HS-5 (cell line): ENCODE measurements at regions not wholly inside any gene's neighbourhood (a gene's known extent, or its start where the extent isn't known, plus 50 kb on each side); places are given as distances from the start of the nearest gene placed in this dataset.

Source experiments
- DNase-seq: peaks from one replicate; pipeline ENCODE4 v3.0.0-alpha.2; 2012; ENCODE audit warnings: low read depth

DNA sequence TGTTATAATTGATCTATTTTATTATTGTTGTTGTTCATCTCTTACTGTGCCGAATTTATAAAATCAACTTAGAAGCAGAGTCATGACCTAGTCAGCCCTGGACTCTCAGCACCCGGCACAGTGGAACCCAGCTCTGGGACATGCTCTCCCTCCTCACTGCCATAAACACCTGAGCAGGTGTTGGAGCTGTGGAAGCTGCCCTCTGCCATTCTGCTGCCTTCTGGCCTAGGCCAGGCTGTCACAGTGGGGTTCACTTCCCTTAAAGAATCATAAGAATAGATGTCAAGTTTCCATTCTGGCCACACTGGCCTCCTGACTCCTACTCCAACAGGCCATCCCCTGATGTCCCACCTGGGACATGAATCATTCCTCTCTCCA, 192.2 kb downstream of the ZFP36L2 start:
- no peak for DNase-seq

DNA sequence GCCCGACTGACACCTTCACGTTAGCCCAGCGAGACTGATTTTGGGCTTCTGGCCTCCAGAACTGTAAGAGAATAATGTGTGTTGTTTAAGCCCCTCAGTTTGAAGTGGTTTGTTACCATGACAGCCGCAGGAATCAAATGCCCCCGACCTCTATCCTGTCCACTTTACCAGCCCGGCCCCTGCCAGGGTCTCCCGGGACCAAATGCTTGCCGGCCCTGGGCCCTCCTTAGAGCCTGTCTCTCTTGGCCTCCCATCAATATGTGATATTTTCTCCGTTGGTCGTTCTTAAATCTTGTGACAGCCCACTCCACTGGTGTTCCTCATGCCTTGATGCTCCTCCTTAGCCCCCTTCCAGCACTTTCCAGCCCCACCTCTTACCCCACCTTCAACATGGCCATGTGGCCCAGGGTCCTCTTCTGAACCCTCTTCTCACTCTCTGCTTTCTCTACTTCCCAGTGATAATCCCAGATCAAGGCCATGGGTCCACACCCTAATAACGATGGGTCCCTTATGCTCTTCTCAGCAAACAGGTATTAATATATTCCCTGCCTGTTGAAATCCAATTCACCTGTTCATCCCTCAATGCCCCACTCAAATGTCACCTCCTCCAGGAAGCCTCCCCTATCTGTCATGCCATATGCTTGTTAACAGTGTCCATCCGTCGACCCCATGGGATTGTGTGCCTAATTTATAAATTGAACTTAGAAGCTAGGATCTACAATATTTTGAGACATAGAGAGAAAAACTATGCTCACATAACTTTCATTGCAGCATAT, 192.8 kb downstream of the ZFP36L2 start:
- no peak for DNase-seq

DNA sequence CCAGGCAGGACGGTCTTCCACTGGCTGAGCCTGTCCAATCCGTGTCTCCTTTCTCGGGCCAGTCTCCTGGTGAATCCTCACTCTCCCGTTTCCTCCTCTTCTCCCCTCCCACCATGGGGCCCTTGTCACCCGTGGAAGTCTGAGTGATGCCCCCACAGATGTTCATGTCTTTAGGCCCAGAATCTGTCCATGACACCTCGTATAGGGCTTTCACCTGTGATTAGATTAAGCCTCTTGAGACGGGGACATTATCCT, 193.5 kb downstream of the ZFP36L2 start:
- DNase-seq = no peak

DNA sequence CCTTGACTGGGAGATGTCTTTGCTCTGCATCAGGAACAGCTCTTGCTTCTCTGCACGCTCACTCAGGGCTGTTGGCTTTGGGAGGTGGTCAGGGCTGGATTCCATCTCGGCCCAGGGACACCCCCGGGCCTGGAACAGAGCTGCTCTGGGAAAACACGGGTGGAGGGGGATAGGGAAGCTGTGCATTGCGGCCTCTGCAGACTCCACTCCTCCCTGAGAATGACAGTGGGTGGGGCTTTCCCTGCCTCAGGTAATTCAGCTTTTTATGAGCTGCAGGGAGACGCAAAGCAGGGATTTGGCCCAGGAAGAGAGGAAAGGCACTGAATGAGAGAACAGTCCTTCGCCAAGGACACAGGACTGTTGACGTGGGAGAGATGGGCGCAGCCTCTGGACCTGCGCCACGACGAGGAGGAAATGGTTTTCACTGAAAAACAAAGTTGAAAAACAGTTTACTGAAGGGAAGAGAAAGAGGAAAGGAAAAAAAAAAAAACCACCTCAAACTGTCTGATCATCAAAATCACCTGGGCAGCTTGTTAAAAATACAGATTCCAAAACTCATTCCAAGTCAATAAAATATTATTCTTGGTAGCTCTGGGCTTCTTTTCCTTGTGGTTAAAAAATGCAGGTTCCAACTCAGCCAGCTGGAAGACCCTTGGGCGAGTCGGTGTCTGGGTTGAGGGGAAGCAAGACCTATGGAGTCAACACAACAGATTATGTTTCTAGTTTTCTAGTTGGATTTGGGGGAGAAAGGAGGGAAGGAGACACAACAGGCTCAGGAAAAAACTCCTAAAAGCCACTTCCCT, 194.0 kb downstream of the ZFP36L2 start:
- no peak for DNase-seq

DNA sequence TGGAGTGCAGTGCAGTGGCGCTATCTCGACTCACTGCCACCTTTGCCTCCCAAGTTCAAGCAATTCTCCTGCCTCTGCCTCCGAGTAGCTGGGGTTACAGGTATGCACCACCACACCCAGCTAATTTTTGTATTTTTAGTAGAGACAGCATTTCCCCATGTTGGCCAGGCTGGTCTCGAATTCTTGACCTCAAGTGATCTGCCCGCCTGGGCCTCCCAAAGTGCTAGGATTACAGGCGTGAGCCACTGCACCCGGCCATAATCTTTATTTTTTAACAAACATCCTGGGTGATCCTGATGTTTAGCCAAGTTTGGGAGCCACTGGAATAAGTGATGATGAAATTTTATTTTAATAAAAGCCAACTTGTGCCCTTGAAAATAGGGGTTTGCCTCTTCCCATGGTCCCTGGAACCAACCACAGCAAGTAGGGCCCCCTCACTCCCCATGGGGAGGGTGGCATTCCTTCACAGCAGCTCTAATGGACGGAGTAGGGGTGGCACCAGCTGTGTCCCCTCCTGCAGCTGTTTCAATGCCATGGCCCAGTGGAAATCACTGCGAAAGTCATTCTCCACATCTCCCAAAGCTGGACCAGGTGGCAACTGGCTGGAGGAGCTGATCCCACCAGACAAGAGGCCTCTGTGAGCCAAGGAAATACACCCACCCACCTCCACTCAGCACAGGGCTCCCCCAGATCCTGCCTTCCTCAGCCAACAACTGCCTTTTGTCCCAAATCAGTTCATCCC, 194.8 kb downstream of the ZFP36L2 start:
- no peak for DNase-seq

DNA sequence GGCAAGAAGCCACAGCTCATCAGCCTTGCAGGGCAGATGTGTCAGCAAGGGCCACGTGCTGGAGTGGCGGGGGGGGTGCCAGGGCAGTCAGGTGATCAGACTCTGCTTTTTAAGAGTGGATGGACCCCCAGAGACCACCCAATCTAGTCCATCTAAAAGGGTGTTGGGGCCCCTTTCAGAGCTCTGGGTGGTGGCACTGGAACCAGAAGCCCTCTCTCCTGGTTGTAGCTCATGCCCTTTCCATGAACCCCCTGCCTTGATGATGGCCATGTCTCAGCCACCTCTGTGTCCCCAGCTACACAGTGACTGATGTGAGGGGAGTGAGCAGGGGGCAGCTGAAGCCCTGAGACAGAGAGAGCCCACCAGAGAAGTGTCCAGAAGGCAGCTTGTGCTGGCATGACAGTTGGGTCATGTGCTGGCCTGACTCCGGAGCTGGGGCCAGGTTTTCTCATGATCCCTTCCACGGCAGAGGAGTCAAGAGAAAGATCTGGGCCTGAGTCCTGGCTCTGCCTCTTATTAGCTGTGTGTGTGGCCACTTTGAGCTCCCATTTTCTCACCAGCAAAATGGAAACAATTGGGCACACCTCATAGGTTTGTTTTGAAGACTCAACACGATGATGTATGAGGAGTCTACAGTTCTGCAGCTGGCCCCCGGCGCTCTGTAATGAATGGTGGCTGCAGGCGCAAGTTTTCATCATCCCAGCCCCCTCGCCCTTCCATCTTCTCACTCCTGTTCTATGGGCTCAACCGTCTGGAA, 195.7 kb downstream of the ZFP36L2 start:
- DNase-seq = no peak

DNA sequence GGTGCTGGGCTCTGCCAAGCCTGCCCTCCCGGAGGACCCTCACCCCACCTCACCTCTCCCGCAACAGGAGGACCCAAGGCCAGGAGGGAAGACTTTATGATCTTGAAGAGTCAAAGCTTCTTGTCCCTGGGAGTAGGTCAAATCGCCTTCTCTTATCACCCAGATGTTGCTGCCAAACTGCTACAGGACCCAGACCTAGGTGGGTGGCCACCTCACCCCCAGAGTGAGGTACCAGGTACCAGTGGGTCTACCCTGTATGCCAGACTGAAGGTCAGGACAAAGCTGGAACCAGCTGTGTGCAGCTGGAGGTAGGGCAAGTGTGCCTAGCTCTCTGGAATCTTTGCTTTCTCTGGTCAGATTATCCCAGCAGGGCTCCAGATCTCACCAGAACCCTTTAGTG, 197.2 kb downstream of the ZFP36L2 start:
- no peak for DNase-seq

DNA sequence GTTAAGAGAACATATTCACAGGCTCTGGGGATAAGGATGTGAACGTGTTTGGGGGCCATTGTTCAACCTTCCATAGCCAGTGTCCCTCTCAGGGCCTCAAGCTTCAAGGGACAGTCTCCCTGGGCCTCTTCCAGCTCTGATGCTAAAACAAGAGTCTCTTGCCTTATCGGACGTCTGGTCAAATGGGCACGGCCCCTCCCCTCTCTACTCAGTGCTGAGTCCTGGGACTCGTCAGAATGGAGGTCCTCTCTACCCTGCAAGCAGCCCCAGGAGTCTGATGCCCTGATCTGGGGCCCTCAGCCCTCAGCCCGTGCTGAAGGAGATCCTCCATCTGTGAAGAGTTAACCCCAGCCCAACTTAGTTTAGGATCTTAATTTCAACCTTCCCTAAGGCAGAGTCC, 198.2 kb downstream of the ZFP36L2 start:
- DNase-seq = no peak

DNA sequence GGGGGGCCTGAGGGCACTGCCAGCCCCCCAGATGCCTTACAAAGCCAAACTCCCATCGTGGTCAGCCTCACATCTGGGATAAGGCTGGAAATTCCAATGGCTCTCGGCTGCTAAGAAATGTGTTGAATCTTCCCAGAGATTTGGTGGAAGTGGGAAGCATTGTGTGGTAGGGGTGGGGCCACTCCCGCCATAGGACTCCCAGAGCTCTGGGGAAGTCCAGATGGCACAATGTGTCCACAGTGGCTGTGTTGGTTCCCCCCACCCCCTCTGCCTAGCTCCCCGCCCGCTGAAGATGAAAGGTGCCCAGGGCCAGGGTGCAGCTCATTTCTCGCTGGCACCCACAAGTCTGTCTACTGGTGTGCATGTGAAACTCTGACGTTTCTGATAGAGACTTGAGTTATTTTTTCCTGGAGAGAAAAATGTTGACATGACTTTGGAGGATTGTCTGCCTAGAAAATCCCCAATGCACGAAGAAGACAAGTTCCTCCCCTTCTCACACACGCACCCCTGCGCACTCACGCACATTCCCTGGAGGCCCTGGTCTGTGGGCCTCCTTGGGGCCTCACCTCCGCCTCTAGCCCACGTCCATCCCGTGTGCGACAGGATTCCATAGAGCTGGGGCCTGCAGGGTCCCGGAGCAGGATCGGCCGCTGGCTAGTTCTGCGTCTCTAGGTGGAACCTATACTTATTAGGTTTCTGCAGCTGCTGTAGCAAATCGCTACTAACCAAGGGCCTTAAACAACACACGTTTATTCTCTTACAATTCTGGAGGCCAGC, 199.1 kb downstream of the ZFP36L2 start:
- DNase-seq = no peak

DNA sequence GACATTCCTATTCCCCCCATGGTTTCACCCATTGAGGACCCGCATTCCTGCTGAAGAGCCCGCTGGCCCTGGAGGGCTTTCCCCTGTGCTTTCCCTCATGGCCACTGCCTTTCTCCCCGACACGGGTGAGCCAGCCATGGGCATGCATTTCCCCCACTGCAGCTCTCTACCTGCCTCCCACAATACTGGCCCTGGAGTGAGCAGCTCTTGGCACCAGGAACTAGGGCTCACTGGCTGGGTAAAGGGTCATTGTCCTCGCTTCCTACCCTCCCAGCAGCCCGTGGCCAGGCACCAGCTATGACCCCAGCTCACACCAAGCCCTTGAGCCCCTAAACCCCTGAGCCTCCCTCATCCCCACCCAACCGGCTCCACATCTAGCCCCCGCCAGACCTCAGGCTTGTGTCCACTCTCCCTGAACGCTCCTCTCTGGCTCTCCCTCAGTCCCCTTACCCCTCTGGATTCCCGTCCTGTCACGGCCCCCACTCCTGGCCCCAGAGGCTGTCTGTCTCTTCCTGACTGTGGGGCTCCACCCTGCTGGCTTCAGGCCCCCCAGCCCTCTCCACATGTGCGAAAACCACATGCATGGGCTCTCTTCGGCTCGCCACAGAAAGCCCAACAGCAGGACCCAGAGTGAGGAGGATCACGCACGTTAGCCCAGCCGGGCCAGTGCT, 199.8 kb downstream of the ZFP36L2 start:
- no peak for DNase-seq

DNA sequence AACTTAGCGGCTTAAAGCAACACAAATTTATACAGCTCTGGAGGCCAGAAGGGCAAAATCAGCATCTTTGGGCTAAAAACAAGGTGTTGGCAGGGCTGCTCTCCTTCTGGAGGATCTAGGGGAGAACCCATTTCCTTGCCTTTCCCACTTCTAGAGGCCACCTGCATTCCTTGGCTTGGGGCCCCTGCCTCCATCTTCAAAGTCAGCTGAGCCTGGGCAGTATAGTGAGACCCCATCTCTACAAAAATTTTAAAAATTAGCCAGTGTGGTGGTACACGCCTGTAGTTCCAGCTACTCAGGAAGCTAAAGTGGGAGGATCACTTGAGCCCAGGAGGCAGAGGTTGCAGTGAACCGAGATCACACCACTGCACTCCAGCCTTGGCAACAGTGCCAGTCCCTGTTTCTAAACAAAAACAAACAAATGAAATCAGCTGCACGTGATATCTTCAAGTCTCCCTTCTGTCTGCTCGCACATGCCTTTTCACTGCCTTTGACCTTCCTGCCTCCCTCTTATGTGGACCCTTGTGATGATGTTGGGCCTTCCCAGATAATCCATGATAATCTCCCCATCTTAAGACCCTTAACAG, 200.6 kb downstream of the ZFP36L2 start:
- no peak for DNase-seq

DNA sequence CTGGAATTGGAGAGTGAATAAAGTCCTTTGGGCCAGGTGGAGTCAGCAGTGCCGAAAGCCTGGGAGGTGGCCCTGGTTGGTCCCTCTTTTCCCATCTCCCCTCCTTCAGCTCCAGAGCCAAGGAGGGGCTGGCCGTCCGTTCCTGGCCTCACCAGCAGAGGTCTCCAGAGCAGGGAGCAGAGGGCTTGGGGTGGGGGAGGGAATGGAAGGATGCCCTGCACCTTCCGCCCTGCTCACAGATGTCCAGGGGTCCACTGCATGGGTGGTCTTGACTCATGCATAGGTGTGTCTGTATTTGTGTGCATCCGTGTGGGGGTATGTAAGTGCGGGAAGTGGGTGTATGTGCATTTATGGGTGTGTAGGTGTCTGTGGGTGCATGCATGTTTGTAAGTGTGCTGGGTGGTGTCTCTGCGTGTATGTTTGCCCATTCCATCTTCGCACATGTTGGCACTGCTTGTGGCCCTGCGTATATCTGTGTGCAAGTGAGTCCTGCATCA, 201.8 kb downstream of the ZFP36L2 start:
- no peak for DNase-seq

DNA sequence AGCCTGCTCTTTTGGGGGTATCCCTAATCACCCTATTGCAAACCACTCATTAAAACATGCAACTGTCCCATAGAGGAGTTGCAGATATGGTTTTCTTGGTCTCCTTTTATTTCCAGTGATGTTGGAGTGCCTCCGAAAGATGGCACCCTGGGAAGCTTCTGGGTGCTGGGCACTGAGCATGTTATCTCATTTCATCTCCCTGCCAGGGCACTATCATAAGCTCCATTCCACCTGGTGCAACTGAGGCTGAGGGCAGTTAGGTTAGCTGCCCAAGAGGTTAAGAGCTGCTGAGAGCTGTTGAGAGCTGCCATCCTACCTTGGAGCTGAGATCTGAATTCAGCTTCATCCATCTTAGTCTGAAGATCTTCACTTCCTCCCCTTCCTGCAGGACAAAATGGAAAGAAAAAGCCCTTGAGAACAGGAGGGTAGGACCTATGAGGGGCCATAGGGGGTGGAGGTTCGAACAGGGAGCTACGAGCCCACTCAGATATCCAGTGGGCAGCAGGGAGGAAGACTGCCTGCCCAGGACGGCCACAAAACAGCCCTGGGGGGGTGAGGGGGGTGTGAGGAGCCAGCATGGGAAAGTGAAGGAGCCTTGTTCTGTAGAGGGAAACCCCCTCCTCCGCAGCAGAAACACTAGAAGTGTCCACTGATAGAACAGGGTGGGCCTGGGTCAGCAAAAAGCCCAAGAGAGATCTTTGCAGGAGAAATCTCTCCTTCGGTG, 202.5 kb downstream of the ZFP36L2 start:
- no peak for DNase-seq

DNA sequence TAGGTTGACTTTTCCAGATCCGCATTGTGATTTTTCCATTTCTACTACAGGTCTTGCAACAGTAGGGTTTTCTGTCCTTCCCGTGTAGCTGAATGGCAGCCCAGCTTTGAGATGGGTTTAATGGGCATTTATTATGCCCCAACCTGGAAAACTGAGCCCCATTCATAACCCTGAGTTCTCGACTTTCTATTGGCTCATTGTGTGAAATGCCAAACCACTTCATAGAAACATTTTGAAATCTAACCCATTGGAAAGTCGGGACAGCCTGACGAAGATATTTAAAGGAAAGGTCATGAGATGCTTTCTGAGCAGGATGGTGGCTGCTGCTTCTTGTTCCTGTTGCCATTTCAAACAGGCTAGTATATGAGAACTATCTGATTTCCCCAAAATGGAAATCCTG, 203.5 kb downstream of the ZFP36L2 start:
- no peak for DNase-seq

DNA sequence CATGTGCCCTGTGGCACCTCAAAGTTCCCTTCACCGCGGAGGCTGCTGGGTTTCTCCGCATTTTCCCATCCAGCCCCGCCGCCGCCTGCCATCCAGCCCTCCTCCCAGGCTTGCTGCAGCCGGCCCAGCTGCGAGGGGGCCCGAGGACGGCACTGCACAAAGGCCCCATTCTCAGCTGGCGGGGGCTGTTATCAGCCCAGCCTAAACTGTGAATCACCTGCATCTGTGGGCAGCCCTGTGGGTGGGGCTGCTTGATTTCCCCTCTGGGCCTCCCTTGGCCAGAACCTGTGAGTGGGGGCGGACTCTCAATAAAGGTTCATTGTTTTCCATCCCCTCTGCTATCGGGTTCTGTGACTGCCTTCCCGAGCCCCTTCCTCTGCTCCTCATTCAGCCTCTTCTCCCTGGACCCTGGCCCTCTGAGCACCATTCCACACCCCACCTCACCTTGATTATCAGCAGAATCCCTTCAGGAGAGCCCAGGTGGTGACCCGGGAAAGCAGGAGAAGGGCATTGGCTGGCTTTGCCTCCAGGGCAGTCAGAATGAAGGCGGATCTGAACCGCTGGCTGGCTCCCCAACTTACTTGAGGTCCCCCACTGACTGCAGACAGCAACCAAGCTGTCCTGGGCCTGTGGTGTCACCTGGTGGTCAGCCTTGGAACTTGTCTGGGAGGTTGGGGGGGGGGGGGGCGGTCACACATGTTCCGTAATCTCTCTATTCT, 204.5 kb downstream of the ZFP36L2 start:
- DNase-seq = no peak

DNA sequence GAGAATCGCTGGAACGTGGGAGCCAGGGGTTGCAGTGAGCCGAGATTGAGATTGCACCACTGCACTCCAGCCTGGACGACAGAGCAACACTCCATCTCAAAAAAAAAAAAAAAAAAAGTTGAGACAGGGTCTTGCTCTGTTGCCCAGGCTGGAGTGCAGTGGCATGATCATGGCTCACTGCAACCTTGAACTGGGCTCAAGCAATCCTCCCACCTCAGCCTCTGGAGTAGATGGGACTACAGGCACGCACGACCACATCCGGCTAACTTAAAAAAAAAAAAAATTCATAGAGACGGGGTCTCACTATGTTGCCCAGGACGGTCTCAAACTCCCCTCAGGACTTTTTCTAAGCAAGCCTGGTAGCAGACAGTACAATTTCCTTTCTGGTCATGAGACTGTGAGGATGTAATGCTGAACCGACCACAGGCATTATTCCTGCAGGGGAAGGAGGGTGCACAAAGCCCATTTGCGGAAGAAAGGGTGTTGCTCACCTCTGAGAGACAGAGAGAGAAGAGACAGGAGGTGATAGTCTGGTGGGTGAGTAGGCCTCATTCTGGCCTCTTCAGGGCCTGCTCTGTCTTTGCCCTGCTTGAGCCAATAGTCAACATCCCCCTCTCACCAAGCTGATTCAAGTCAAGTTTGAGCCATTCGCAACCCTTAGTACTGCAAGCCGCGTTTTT, 205.3 kb downstream of the ZFP36L2 start:
- DNase-seq = no peak

DNA sequence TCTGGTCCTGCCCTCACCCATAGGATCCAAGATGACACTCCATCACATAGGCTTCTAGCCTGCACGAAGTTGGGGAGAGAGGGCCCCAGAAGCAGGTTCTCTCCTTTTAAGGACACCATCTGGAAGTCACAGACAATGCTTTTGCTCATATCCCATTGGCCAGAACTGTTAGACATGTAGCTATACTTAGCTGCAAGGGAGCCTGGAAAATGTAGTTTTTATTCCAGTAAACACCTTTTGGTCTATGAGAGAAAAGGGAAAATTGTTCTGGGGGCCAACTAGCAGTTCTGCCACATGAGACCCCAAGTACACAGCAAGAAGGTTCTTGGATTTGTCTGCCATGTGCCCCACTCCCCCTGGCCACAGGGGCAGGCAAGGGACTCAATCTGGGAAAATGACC, 206.1 kb downstream of the ZFP36L2 start:
- DNase-seq = no peak

DNA sequence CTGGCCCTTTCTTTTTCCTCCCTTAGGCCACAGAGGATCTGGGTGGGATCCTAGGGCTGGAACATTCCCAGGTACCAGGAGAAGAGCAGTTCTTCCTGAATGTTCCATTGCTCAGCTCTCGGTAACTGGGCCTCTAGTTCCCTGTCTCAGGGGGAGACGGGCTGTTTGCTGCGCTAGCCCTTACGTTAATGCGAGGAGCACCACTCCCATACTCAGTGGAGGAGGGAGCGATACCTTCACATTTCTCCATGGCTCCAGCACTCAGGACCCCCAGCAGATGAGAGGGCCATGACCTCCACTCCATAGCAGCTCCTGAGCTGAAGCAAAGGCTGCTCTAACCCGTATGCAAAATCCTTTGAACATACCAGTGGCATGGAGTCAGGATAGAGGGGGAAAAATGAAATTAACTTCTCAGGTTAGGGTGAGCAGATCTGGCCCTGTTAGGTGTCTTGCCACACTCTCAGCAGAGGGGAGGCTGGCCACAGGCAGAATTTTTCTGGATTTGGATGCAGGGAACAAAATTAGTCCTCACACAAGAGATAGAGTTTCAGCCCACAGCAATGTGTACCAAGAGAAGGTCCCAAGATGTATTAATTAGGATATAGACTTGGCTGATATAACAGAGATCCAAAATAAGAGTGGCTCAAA, 206.7 kb downstream of the ZFP36L2 start:
- DNase-seq = no peak
